Right kidney (tissue), 1 donor: ENCODE measurements at regions not wholly inside any gene's neighbourhood (a gene's known extent, or its start where the extent isn't known, plus 50 kb on each side); places are given as distances from the start of the nearest gene placed in this dataset.
"Not testable (repeated sequence)": the region's sequence is repeated elsewhere in the genome, so short reads cannot be mapped to it uniquely, and the experiment has no call there.

Experiments used
- DNase-seq: peaks from one replicate; pipeline ENCODE4 v3.0.0-alpha.2; 2016

- not testable (repeated sequence) for DNase-seq
Measured at GRCh38 chr5:57735279-57736153, 252.9 kb upstream of the ACTBL2 start.

DNA sequence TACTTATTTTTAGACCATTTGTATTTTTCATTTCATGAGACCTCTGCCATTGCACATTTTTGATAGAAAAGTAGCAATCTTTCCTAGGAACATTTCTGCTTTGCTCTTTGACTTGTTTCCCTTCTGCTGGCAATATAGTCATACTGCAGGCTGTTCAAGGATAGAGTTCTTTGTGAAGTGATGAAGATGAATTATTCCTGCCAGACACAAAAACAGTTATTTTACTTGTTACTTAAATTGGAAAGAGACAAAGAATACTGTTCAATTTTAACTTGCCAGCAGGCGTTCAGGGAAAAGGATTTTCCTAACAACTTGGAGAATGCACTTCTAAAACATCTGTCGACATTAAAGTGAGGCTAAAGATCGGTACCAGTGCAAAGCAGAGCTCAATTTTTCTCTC is 251.7 kb upstream of the ACTBL2 start:
- DNase-seq: no peak

DNA sequence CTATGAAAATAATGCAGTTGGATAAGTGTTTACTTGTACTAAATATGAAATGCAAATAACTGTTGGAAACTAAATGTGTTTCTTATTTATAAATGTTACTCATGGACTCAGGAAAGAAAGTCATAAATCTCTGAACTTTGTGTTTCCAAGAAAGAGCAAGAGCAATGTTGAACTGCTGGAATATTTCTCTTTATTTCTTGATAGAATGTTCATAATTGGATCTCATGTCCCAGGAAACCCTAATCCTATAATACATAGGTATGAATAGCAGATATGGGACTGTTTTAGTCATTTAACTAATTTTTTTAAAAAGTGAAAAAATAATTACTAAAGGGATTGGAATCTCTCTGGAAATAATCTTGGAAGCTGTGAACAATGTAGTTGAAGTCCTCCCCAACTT is 245.0 kb upstream of the ACTBL2 start:
- no peak for DNase-seq

DNA sequence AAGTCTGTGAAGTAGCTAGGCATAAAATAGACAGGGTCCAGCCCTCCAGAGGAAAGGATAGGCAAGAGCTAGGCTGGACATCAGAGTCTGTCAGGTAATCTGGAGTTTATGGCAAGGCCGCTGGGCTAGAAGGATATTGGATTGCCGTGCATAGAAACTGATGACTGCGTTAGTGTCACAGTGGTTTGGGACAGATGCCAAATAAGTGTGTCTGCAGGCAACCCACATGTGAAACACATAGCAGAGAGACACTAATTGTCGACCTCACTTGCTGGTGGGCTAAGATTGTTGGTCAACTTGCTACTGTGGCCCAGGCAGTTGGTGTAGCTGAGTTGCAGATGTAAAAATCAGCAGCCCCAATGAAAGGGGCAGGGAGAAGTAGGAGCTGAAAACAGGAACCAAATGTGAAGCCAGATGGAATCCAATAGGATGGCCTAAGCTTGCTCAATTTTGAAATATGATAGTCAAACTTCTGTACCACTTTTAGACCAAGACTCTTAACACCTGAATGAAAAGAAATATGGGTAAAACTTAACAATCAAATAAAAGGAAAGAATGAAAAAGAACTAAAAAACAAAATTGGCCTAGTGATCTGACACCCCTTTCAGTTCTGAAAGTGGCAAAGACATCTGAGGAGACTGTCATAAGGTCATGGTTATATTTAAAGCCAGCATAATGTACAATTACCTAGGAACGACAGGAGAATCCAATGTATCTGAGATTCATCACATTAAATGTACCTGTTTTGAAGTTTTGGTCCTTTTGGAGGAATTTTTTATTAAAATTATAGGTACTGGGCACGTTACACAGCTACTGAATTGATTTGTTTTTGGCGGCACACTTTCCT is 243.3 kb upstream of the ACTBL2 start:
- DNase-seq: no peak

DNA sequence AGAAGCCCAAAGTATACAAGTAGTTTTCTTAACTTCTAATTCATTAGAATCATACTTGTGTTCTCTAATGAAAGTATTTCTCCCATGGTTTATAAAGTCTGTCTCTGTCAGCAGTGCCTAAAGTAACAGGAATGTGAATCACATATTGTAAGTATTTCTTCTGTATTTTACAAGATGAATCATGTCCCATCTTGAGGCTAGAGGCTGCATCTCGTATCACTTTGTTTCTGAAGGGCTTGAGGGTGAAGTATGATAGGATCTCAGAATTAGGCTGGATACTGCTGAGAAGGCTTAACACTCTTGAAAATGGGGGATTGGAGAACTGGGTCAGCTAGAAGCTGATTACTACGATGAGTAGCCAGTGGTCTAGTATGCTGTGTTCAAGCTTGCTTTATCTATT is 242.2 kb upstream of the ACTBL2 start:
- DNase-seq: no peak

DNA sequence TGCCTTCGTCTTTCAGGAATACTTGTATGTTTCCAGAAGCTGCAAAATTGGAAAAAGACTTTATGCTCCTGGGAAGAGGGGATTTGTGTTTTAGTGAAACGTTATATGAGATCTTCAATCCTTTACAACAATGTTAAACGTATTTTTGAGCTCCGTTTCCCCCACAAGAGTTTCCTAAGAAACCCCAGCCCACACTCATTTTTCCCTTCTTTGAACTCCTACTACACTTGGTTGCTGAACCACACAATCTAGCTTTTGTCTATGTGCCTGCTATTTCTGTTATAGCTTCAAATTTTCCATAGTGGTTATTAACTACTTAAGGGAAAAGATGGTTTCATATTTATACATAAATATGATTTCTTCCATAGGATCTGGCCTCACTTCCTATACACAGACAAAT is 238.6 kb upstream of the ACTBL2 start:
- DNase-seq: no peak

- DNase-seq: no peak
Measured at GRCh38 chr5:57720656-57721055, 238.0 kb upstream of the ACTBL2 start.

DNA sequence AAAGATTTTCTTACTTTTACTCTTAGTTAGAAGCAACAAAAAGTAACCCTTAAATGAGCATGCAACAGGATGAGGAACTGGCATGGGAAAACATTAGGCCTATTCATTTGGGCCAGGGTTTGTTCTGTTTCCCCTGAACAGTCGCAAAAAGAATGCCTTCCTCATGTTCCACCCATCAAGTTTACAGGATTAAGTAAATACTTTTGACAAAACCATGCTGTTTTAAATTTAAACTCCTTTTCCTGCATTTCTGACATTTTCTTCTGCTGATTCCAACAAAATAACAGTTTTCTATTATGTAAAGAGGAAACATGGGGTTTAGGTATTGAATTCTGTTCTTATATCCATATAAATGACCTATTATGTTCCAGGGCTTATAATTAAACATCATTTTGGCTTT is 236.6 kb upstream of the ACTBL2 start:
- no peak for DNase-seq

DNA sequence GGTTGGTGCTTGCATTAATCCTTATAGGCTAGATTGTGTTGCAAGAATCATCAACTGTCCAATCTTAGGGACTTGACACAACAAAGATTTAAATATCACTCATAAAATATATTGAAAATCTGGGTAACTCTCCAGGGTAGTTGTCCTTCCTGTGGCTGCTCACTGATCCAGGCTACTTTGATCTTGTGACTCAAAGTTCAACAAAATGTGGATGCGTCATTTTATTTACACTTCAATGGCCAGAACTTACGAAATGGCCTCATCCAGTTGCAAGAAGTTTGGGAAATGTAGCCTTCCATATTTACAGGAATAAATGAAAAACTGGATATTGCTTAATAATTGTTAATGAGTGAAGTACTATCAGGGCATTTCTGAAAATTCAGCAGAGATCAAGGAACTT is 235.5 kb upstream of the ACTBL2 start:
- DNase-seq: no peak

DNA sequence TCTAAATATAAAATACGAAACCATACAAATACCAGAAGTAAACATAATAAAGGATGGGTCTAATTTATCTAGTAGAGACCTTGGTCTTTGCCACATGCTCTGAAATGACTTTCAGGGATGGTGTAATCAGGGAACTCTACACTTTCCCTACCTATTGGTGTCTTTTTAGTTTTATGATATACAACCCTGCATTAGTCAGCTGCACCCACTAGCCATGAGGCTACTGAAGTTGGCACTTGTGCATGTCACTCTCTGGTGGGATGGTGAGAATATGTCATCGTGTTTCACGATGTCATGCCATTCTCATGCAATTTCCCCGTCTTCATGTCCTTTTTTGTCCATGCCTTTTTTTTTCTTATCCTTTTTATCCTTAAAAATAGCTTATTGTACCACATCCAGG is 234.9 kb upstream of the ACTBL2 start:
- DNase-seq: no peak

- no peak for DNase-seq
Measured at GRCh38 chr5:57716661-57717060, 234.1 kb upstream of the ACTBL2 start.

DNA sequence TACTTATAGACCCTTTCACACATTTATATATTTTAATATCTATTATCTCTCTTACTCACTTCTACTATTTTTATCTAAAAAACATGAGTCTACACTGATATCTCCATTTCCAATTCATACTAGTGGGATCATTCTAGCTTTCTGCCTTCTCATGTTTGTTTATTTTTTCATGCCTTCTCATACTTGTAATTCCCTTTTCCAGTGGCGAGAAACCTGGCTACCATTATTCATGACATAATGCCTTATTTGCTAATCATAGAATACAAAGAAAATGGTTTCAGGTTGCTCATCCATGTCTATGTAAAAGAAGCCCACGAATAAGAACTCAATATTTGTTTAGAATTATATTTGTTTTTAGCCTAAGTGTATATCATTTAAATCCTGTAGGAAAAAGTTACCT is 232.7 kb upstream of the ACTBL2 start:
- no peak for DNase-seq

DNA sequence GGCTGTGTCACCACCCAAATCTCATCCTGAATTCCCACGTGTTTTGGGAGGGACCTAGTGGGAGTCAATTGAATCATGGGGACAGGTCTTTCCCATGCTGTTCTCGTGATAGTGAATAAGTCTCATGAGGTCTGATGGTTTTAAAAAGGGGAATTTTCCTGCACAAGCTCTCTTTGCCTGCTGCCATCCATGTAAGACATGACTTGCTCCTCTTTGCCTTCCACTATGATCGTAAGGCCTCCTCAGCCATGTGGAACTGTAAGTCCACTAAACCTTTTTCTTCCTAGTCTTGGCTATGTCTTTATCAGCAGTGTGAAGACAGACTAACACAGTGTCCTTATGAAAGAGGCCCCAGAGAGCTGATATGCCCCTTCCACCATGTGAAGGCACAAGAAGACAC is 230.9 kb upstream of the ACTBL2 start:
- not testable (repeated sequence) for DNase-seq

DNA sequence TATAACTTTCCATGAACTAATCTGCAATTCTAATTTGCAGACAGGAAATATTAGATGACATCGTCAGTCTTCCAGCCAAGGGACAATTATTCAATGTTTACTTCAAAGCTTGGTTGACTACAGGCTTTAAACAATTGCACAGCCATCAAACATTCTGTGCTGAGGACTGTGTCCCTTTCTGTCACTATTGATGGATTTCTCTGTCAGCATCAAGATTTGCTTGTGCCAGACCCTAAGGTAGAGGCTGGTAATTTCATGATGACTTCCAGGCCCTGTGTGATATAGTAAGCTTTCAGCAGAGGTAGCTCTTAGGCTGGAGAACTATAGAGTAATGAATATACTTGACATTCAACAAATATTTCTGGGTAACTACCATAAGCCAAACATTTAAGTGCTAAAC is 229.3 kb upstream of the ACTBL2 start:
- DNase-seq: no peak

DNA sequence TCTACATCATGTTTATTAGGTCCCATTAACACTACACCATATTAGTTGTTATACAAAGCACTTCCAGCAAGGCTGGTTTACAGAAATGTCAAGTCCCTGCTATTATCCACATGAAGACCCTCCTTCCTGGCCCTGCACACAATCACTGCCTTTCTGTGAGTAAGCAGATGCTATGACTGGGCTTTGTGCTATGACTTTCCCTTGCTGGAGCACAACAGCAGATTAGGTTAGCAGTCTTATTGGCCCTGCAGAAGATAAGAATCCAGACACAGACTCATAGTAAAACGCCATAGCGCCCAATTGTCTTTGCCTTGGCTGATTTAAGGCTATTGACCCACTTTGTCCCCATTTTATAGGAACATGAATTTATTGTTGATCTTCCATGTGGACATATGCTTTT is 228.9 kb upstream of the ACTBL2 start:
- no peak for DNase-seq

DNA sequence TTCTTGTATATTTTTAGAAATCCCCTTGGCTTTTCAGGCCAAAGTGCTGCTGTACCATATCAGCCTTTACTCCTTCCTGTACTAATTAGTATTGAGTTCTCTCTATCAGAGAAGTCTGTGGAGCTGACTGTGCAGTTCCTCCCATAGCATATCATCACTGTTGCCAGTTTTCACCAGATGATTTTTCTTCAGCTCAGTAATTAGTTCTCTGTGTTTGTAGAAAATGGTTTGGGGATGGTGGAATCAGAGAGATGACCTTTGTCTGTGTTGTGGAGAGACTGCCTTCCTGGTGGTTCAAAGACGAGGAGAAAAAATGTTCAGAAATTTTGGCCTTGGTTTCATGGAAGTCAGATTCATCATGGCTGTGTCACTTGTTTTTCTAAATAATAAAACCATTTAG is 227.5 kb upstream of the ACTBL2 start:
- no peak for DNase-seq

GRCh38 chr5:57705769-57706168 is 223.2 kb upstream of the ACTBL2 start:
- DNase-seq: no peak

- DNase-seq: no peak
Measured at GRCh38 chr5:57703721-57704120, 221.1 kb upstream of the ACTBL2 start.

GRCh38 chr5:57700484-57700883 is 217.9 kb upstream of the ACTBL2 start:
- DNase-seq: no peak

DNA sequence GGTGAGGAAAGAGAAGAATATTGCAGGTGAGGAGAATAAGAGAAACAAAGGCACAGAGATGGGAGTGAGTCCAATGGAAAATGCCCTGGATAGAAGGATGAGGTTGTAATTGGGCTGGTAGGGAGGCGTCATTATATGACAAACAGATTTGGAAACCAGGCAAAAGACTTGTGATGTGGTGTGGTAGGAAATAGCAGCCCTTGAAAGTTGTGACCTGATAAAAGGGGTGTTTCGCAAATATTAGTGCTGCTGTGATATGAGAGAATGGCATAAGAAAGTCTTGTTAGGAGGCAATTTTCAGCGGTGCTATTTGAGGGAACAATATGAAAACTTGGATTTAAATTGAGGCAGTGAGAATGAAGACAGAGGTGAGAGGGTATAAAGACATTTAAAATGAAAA is 217.5 kb upstream of the ACTBL2 start:
- no peak for DNase-seq

GRCh38 chr5:57698802-57699201 is 216.2 kb upstream of the ACTBL2 start:
- no peak for DNase-seq

DNA sequence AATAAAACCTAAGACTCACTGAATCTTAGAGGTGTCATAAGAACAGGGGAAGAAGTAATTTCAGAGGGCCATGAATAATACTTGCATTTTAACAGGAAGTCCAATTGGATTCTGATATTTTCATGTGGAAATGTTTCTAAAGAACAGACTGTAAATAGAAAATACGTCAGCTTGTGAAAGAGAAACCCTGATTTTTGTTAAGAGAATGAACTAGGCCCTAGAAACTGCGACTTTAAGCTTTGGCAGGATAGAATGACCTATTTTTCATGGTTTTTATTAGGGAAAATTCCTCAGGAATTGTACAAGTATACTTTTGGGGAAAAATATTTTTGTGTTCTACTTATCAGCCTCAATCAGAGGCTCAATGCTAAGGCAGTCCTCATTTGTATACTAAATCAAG is 215.5 kb upstream of the ACTBL2 start:
- DNase-seq: no peak

DNA sequence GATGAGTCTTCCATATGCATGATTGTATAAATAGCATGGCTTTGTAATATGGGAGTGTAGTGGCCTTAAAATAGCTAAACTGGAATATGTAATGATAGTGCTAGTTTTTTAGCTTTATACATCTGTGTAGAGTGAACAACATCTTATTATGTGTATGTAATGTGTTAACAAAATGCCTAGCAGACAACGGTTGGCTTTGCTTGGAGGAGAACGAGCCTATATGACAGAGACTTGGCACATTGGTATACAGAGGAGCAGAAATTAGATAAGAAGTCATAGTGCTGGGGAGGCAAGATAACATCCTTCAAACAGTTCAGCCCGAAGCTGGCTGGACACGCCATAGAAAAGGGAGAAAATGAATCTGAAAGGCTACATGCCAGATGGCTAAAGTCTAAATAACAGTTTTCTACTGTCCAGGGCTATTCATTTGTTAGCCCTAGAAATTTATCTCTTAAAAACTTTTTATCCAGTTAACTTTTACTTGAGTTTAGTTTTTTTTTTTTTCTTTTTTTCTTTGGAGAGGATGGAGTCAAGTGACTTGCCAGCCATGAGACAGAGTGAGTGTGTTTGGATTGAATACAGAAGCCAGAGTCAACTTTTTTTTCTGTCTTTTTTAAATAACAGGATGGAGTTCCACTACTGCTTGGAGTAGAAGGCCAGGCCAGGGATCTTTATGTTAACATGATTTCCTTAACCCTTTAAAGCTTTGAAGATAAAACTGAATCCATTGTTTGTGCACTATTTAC is 214.4 kb upstream of the ACTBL2 start:
- no peak for DNase-seq
